ENCODE measurements at regions not wholly inside any gene's neighbourhood (a gene's known extent, or its start where the extent isn't known, plus 50 kb on each side); places are given as distances from the start of the nearest gene placed in this dataset.

- Histone ChIP-seq H3K9me3 (ENCODE audit: severe bottlenecking) (no peaks in the 10 kb centered on the region), H3K27me3 (ENCODE audit: insufficient read depth, poor library complexity, severe bottlenecking) (peaks cover 6% of the 10 kb centered on the region), H3K4me1 (ENCODE audit: insufficient read depth, poor library complexity, severe bottlenecking) (no peaks in the 10 kb centered on the region), H3K4me3 (ENCODE audit: severe bottlenecking) (no peak overlapping the region), H3K27ac (ENCODE audit: poor library complexity, severe bottlenecking) (no peak overlapping the region), H3K36me3 (ENCODE audit: low read depth) (no peaks in the 10 kb centered on the region)
- TF ChIP-seq, protein P1, sequence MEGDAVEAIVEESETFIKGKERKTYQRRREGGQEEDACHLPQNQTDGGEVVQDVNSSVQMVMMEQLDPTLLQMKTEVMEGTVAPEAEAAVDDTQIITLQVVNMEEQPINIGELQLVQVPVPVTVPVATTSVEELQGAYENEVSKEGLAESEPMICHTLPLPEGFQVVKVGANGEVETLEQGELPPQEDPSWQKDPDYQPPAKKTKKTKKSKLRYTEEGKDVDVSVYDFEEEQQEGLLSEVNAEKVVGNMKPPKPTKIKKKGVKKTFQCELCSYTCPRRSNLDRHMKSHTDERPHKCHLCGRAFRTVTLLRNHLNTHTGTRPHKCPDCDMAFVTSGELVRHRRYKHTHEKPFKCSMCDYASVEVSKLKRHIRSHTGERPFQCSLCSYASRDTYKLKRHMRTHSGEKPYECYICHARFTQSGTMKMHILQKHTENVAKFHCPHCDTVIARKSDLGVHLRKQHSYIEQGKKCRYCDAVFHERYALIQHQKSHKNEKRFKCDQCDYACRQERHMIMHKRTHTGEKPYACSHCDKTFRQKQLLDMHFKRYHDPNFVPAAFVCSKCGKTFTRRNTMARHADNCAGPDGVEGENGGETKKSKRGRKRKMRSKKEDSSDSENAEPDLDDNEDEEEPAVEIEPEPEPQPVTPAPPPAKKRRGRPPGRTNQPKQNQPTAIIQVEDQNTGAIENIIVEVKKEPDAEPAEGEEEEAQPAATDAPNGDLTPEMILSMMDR (IDR thresholded peaks at IDR 0.05; ENCODE audit: poor library complexity, severe bottlenecking): no peak
- DNase-seq (ENCODE audit: low spot score): no peak
- no peak for ATAC-seq (ENCODE audit: low read depth)
Measured at GRCh38 chr15:93382200-93382820, 293.3 kb upstream of the RGMA start.

DNA sequence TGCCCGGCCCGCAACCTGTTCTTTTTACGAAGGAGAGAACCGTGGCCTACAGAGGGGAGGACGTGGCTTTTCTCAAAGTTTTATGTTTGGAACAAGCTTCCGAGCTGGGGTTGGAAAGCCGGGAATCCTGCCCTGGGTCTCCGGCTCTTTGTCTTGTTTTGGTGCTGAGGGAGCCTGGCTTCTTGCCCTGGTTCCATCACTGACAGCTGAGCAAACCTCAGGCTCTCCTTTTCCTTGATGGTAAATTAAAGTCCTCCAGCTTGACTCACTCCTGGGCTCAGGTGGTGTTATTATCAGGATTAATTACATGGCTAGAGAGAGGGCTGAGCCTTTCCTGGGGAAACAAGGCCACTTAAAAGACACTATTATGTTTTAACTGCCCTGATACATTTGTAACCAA lies 289.5 kb upstream of the RGMA start:
- ATAC-seq (ENCODE audit: low read depth) (no peak), DNase-seq (ENCODE audit: low spot score) (no peak)
- no peak overlapping the region for H3K27ac ChIP-seq (ENCODE audit: poor library complexity, severe bottlenecking)
- H3K9me3 ChIP-seq (ENCODE audit: severe bottlenecking): no peaks in the 10 kb centered on the region
- TF ChIP-seq, protein P1 (IDR thresholded peaks at IDR 0.05; ENCODE audit: poor library complexity, severe bottlenecking): no peak
- H3K4me3 ChIP-seq (ENCODE audit: severe bottlenecking): no peak overlapping the region
- no peaks in the 10 kb centered on the region for H3K4me1 ChIP-seq (ENCODE audit: insufficient read depth, poor library complexity, severe bottlenecking)
- peaks cover 9% of the 10 kb centered on the region for H3K27me3 ChIP-seq (ENCODE audit: insufficient read depth, poor library complexity, severe bottlenecking)
- no peaks in the 10 kb centered on the region for H3K36me3 ChIP-seq (ENCODE audit: low read depth)

- Histone ChIP-seq H3K9me3 (ENCODE audit: severe bottlenecking) (no peaks in the 10 kb centered on the region), H3K27ac (ENCODE audit: poor library complexity, severe bottlenecking) (no peak overlapping the region), H3K36me3 (ENCODE audit: low read depth) (no peaks in the 10 kb centered on the region), H3K4me1 (ENCODE audit: insufficient read depth, poor library complexity, severe bottlenecking) (no peaks in the 10 kb centered on the region), H3K4me3 (ENCODE audit: severe bottlenecking) (no peak overlapping the region), H3K27me3 (ENCODE audit: insufficient read depth, poor library complexity, severe bottlenecking) (peaks cover 6% of the 10 kb centered on the region)
- TF ChIP-seq, protein P1 (IDR thresholded peaks at IDR 0.05; ENCODE audit: poor library complexity, severe bottlenecking): no peak
- ATAC-seq (ENCODE audit: low read depth) (no peak; the same call in 2 of the 3 replicates), DNase-seq (ENCODE audit: low spot score) (no peak)
Measured at GRCh38 chr15:93372865-93373223, 283.8 kb upstream of the RGMA start.

GRCh38 chr15:93372208-93372864 lies 283.3 kb upstream of the RGMA start:
- DNase-seq (ENCODE audit: low spot score) (no peak), ATAC-seq (ENCODE audit: low read depth) (no peak)
- H3K9me3 ChIP-seq (ENCODE audit: severe bottlenecking): no peaks in the 10 kb centered on the region
- H3K27ac ChIP-seq (ENCODE audit: poor library complexity, severe bottlenecking): no peak overlapping the region
- H3K4me3 ChIP-seq (ENCODE audit: severe bottlenecking): no peak overlapping the region
- peaks cover 6% of the 10 kb centered on the region for H3K27me3 ChIP-seq (ENCODE audit: insufficient read depth, poor library complexity, severe bottlenecking)
- no peaks in the 10 kb centered on the region for H3K4me1 ChIP-seq (ENCODE audit: insufficient read depth, poor library complexity, severe bottlenecking)
- H3K36me3 ChIP-seq (ENCODE audit: low read depth): no peaks in the 10 kb centered on the region
- TF ChIP-seq, protein P1 (IDR thresholded peaks at IDR 0.05; ENCODE audit: poor library complexity, severe bottlenecking): no peak

Measured in RWPE2 (cell line).